HL-60 (cell line): ENCODE measurements at regions not wholly inside any gene's neighbourhood (a gene's known extent, or its start where the extent isn't known, plus 50 kb on each side); places are given as distances from the start of the nearest gene placed in this dataset.

Experiments
- DNase-seq, 2 experiments: peaks; one replicate each; pipeline ENCODE4 v3.0.0-alpha.2; 2010 to 2020; ENCODE audit warnings: low read depth in 1 of 2, low spot score in 1 of 2
- H3K27ac ChIP-seq: fragments of 250-450 bp; sonication (Bioruptor Pico); replicated peaks from 2 replicates; pipeline ENCODE4 v1.5.1; 2020; ENCODE audit warnings: mild to moderate bottlenecking, moderate library complexity
- H3K27me3 ChIP-seq: fragments of 250-450 bp; sonication (Bioruptor Pico); 2 replicates; pipeline ENCODE4 v1.5.1; 2021; ENCODE audit warnings: mild to moderate bottlenecking, moderate library complexity; ENCODE audit not compliant: insufficient read depth, poor library complexity, severe bottlenecking
- H3K4me3 ChIP-seq: replicated peaks from 2 replicates; pipeline ENCODE4 v1.5.1; 2011; ENCODE audit warnings: mild to moderate bottlenecking, control low read depth, low read length; ENCODE audit not compliant: insufficient read depth
- CTCF ChIP-seq: IDR thresholded peaks from one replicate; pipeline ENCODE4 v1.5.1; 2011; ENCODE audit warnings: low read length, control low read depth, inconsistent platforms; ENCODE audit not compliant: insufficient read depth
- GABPA ChIP-seq: IDR thresholded peaks from 2 replicates; pipeline ENCODE4 v1.6.1; 2012; ENCODE audit warnings: low read depth
- POLR2AphosphoS5 ChIP-seq: IDR thresholded peaks from 2 replicates; pipeline ENCODE4 v1.6.1; 2012; ENCODE audit warnings: low read depth
- REST ChIP-seq: IDR thresholded peaks from 2 replicates; pipeline ENCODE4 v1.6.1; 2012; ENCODE audit warnings: low read depth; ENCODE audit not compliant: insufficient replicate concordance
- SPI1 ChIP-seq: IDR thresholded peaks from 2 replicates; pipeline ENCODE4 v1.6.1; 2012; ENCODE audit warnings: low read depth, mild to moderate bottlenecking, borderline replicate concordance

GRCh38 chr6:94074764-94075163 lies 655.4 kb upstream of the EPHA7 start:
- DNase-seq = no peak
- Histone ChIP-seq H3K27me3 (no peaks in the 10 kb centered on the region), H3K4me3 (no peak overlapping the region), H3K27ac (no peak overlapping the region)
- TF ChIP-seq SPI1 = no peak
- TF ChIP-seq REST = no peak
- TF ChIP-seq POLR2AphosphoS5 = no peak

- Histone ChIP-seq H3K27ac (no peak overlapping the region), H3K4me3 (no peak overlapping the region), H3K27me3 (no peaks in the 10 kb centered on the region)
- no peak for TF ChIP-seq SPI1
- DNase-seq = no peak
Measured at GRCh38 chr6:94071835-94072234, 652.5 kb upstream of the EPHA7 start.

GRCh38 chr6:94065707-94066337 lies 646.5 kb upstream of the EPHA7 start:
- Histone ChIP-seq H3K4me3 (no peak overlapping the region), H3K27me3 (no peaks in the 10 kb centered on the region), H3K27ac (no peak overlapping the region)
- DNase-seq = no peak
- TF ChIP-seq SPI1 (no peak), GABPA (no peak), CTCF (no peak), REST (no peak), POLR2AphosphoS5 (no peak)

GRCh38 chr6:94052749-94053148 lies 633.4 kb upstream of the EPHA7 start:
- TF ChIP-seq GABPA = no peak
- no peak for TF ChIP-seq CTCF
- no peak for TF ChIP-seq POLR2AphosphoS5
- TF ChIP-seq SPI1 = no peak
- no peak for TF ChIP-seq REST
- no peaks in the 10 kb centered on the region for H3K27me3 ChIP-seq
- no peak overlapping the region for H3K27ac ChIP-seq
- H3K4me3 ChIP-seq = no peak overlapping the region
- no peak for DNase-seq
